Neural progenitor cell (in vitro differentiated cells): ENCODE measurements at regions not wholly inside any gene's neighbourhood (a gene's known extent, or its start where the extent isn't known, plus 50 kb on each side); places are given as distances from the start of the nearest gene placed in this dataset.

Experiments used
- EZH2 ChIP-seq: fragments of 200-600 bp; sonication (generic); IDR thresholded peaks from 2 replicates; pipeline ENCODE4 v1.6.1; 2017; ENCODE audit warnings: antibody characterized with exemption, mild to moderate bottlenecking, moderate library complexity
- TF ChIP-seq, protein P1 (sequence below): fragments of 200-600 bp; sonication (generic); IDR thresholded peaks from 2 replicates; pipeline ENCODE4 v1.5.1; 2017; ENCODE audit warnings: antibody characterized with exemption, mild to moderate bottlenecking

- TF ChIP-seq, protein P1, sequence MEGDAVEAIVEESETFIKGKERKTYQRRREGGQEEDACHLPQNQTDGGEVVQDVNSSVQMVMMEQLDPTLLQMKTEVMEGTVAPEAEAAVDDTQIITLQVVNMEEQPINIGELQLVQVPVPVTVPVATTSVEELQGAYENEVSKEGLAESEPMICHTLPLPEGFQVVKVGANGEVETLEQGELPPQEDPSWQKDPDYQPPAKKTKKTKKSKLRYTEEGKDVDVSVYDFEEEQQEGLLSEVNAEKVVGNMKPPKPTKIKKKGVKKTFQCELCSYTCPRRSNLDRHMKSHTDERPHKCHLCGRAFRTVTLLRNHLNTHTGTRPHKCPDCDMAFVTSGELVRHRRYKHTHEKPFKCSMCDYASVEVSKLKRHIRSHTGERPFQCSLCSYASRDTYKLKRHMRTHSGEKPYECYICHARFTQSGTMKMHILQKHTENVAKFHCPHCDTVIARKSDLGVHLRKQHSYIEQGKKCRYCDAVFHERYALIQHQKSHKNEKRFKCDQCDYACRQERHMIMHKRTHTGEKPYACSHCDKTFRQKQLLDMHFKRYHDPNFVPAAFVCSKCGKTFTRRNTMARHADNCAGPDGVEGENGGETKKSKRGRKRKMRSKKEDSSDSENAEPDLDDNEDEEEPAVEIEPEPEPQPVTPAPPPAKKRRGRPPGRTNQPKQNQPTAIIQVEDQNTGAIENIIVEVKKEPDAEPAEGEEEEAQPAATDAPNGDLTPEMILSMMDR = no peak
- TF ChIP-seq EZH2 = no peak
These were observed 1137.3 kb upstream of the CADM2 start for GRCh38 chr3:83821506-83821905.
